ENCODE measurements at regions not wholly inside any gene's neighbourhood (a gene's known extent, or its start where the extent isn't known, plus 50 kb on each side); places are given as distances from the start of the nearest gene placed in this dataset.

- intact Hi-C loops (cut with DNase I; ENCODE audit: low total_unique reads): no loop called here
- no peak for DNase-seq
- H3K4me1 ChIP-seq: peaks cover 5% of the 10 kb centered on the region
- H3K27ac ChIP-seq: no peak overlapping the region
- WGBS, 2 donors: 53 to 62% methylated on average over 4 of the region's 4 CpGs
- H3K36me3 ChIP-seq (ENCODE audit: low read depth, missing control alignments): no peaks in the 10 kb centered on the region
- TF ChIP-seq POLR2A (IDR thresholded peaks at IDR 0.05) (no peak), CTCF (IDR thresholded peaks at IDR 0.05) (no peak)
- no peak overlapping the region for H3K4me3 ChIP-seq
- H3K9me3 ChIP-seq: no peaks in the 10 kb centered on the region
- no peaks in the 10 kb centered on the region for H3K27me3 ChIP-seq
Measured at GRCh38 chr4:81625422-81626417, 154.0 kb upstream of the RASGEF1B start.

- DNase-seq: no peak
- Histone ChIP-seq H3K4me1 (peaks cover 5% of the 10 kb centered on the region), H3K4me3 (no peak overlapping the region), H3K36me3 (ENCODE audit: low read depth, missing control alignments) (no peaks in the 10 kb centered on the region), H3K27me3 (no peaks in the 10 kb centered on the region), H3K9me3 (no peaks in the 10 kb centered on the region), H3K27ac (no peak overlapping the region)
- 13 to 21% methylated on average over 2 of the region's 2 CpGs for WGBS, 2 donors
- intact Hi-C loops (cut with DNase I; ENCODE audit: low total_unique reads): no loop called here
- no peak for TF ChIP-seq CTCF (IDR thresholded peaks at IDR 0.05)
- TF ChIP-seq POLR2A (IDR thresholded peaks at IDR 0.05): no peak
Measured at GRCh38 chr4:81623434-81623833, 151.7 kb upstream of the RASGEF1B start.

GRCh38 chr4:81622474-81623184 lies 150.9 kb upstream of the RASGEF1B start:
- no peaks in the 10 kb centered on the region for H3K36me3 ChIP-seq (ENCODE audit: low read depth, missing control alignments)
- H3K9me3 ChIP-seq: no peaks in the 10 kb centered on the region
- H3K4me1 ChIP-seq: peaks cover 5% of the 10 kb centered on the region
- intact Hi-C loops (cut with DNase I; ENCODE audit: low total_unique reads): no loop called here
- no peak for DNase-seq
- H3K4me3 ChIP-seq: no peak overlapping the region
- TF ChIP-seq POLR2A (IDR thresholded peaks at IDR 0.05): no peak
- TF ChIP-seq CTCF (IDR thresholded peaks at IDR 0.05): no peak
- H3K27me3 ChIP-seq: no peaks in the 10 kb centered on the region
- no peak overlapping the region for H3K27ac ChIP-seq

GRCh38 chr4:81622028-81622427 lies 150.3 kb upstream of the RASGEF1B start:
- H3K36me3 ChIP-seq (ENCODE audit: low read depth, missing control alignments): no peaks in the 10 kb centered on the region
- H3K9me3 ChIP-seq: no peaks in the 10 kb centered on the region
- TF ChIP-seq CTCF (IDR thresholded peaks at IDR 0.05) (no peak), POLR2A (IDR thresholded peaks at IDR 0.05) (no peak)
- WGBS, 2 donors: 57 to 63% methylated on average over 3 of the region's 3 CpGs
- H3K4me1 ChIP-seq: peaks cover 5% of the 10 kb centered on the region
- intact Hi-C loops (cut with DNase I; ENCODE audit: low total_unique reads): no loop called here
- H3K27ac ChIP-seq: no peak overlapping the region
- no peak for DNase-seq
- H3K27me3 ChIP-seq: no peaks in the 10 kb centered on the region
- no peak overlapping the region for H3K4me3 ChIP-seq
